Muscle of arm (tissue), 1 donor: ENCODE measurements at regions not wholly inside any gene's neighbourhood (a gene's known extent, or its start where the extent isn't known, plus 50 kb on each side); places are given as distances from the start of the nearest gene placed in this dataset.
"Not testable (repeated sequence)": the region's sequence is repeated elsewhere in the genome, so short reads cannot be mapped to it uniquely, and the experiment has no call there.

Source experiments
- DNase-seq: peaks from one replicate; pipeline ENCODE4 v3.0.0-alpha.2; 2013

DNA sequence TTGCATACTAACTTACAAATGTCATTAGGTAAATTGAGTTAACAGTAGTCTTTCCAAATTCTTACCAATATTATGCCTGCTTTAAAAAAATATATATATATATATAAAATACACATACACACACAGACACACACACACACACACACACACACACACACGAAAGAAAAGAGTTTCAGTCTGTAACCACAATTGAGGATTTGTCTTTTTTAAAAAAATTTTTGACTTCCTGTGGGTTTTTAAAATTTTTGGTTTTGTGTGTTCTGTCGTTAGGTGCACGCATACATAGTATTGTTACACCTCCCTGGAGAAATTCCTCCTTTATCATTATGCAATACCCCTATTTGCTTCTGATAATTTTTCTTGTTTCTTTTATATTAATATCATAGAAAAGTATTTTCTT, 129.3 kb upstream of the LRRC61 start:
- not testable (repeated sequence) for DNase-seq
